ENCODE measurements at regions not wholly inside any gene's neighbourhood (a gene's known extent, or its start where the extent isn't known, plus 50 kb on each side); places are given as distances from the start of the nearest gene placed in this dataset.

DNA sequence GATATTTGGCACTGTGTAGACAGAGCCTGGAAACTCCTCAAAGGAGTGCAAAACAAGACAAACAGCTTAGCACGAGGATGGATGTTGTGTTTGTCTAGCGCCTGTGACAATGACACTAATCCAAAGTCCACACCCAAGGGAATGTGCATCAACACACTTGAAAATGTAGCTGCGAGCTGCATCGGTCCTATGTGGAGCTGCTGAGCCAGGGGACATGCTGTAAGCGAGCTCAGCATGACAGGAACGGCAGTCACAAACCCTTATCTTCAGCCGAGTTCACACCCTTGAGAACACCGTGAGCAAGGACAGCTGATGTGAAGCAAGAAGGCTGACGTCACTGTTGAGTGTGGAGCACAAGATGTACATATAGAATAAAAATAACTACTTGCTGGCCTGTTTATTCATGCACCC is 684.3 kb downstream of the QKI start:
- TF ChIP-seq, protein P1, sequence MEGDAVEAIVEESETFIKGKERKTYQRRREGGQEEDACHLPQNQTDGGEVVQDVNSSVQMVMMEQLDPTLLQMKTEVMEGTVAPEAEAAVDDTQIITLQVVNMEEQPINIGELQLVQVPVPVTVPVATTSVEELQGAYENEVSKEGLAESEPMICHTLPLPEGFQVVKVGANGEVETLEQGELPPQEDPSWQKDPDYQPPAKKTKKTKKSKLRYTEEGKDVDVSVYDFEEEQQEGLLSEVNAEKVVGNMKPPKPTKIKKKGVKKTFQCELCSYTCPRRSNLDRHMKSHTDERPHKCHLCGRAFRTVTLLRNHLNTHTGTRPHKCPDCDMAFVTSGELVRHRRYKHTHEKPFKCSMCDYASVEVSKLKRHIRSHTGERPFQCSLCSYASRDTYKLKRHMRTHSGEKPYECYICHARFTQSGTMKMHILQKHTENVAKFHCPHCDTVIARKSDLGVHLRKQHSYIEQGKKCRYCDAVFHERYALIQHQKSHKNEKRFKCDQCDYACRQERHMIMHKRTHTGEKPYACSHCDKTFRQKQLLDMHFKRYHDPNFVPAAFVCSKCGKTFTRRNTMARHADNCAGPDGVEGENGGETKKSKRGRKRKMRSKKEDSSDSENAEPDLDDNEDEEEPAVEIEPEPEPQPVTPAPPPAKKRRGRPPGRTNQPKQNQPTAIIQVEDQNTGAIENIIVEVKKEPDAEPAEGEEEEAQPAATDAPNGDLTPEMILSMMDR (IDR thresholded peaks at IDR 0.05 in 4 of 5, conservative IDR thresholded peaks at IDR 0.05 in 1 of 5), result no peak
- peak in 1 of 2 donors; percentile 58 for TF ChIP-seq POLR2A (IDR thresholded peaks at IDR 0.05)

All from gastrocnemius medialis (tissue), 4 donors.